Globus pallidus (tissue), 1 donor: ENCODE measurements at regions not wholly inside any gene's neighbourhood (a gene's known extent, or its start where the extent isn't known, plus 50 kb on each side); places are given as distances from the start of the nearest gene placed in this dataset.

Experiments used
- DNase-seq: peaks from one replicate; pipeline ENCODE4 v3.0.0-alpha.2; 2015; ENCODE audit warnings: low spot score

- no peak for DNase-seq
Measured at GRCh38 chr21:36532769-36533467, 53.0 kb upstream of the CLDN14 start.

GRCh38 chr21:36533468-36533848 is 53.5 kb upstream of the CLDN14 start:
- no peak for DNase-seq

GRCh38 chr21:36534656-36535055 is 54.7 kb upstream of the CLDN14 start:
- no peak for DNase-seq

- DNase-seq: no peak
Measured at GRCh38 chr21:36535618-36536241, 55.8 kb upstream of the CLDN14 start.

- no peak for DNase-seq
Measured at GRCh38 chr21:36538761-36539160, 58.8 kb upstream of the CLDN14 start.

GRCh38 chr21:36539434-36540150 is 59.7 kb upstream of the CLDN14 start:
- DNase-seq: no peak

GRCh38 chr21:36540700-36541099 is 60.8 kb upstream of the CLDN14 start:
- no peak for DNase-seq

GRCh38 chr21:36541721-36542139 is 61.8 kb upstream of the CLDN14 start:
- no peak for DNase-seq

GRCh38 chr21:36542312-36543101 is 62.6 kb upstream of the CLDN14 start:
- no peak for DNase-seq

- DNase-seq: no peak
Measured at GRCh38 chr21:36543924-36544323, 64.0 kb upstream of the CLDN14 start.

- no peak for DNase-seq
Measured at GRCh38 chr21:36544545-36544944, 64.6 kb upstream of the CLDN14 start.

GRCh38 chr21:36545776-36546511 is 66.0 kb upstream of the CLDN14 start:
- no peak for DNase-seq

- no peak for DNase-seq
Measured at GRCh38 chr21:36547464-36547863, 67.5 kb upstream of the CLDN14 start.

GRCh38 chr21:36548866-36549265 is 68.9 kb upstream of the CLDN14 start:
- no peak for DNase-seq

- no peak for DNase-seq
Measured at GRCh38 chr21:36549470-36549869, 69.5 kb upstream of the CLDN14 start.

GRCh38 chr21:36550761-36551160 is 70.8 kb upstream of the CLDN14 start:
- no peak for DNase-seq

GRCh38 chr21:36551321-36551720 is 71.4 kb upstream of the CLDN14 start:
- DNase-seq: no peak

GRCh38 chr21:36551731-36552433 is 72.0 kb upstream of the CLDN14 start:
- DNase-seq: no peak

GRCh38 chr21:36552434-36552785 is 72.5 kb upstream of the CLDN14 start:
- no peak for DNase-seq

- DNase-seq: no peak
Measured at GRCh38 chr21:36553406-36553805, 73.5 kb upstream of the CLDN14 start.
